NB4 (cell line): ENCODE measurements at regions not wholly inside any gene's neighbourhood (a gene's known extent, or its start where the extent isn't known, plus 50 kb on each side); places are given as distances from the start of the nearest gene placed in this dataset.

Source experiments
- POLR2A ChIP-seq: IDR thresholded peaks from 2 replicates; pipeline ENCODE4 v1.6.1; 2011; ENCODE audit warnings: mild to moderate bottlenecking; ENCODE audit not compliant: insufficient read length; ENCODE audit errors: extremely low read depth
- TF ChIP-seq, protein P1 (sequence below): IDR thresholded peaks from one replicate; pipeline ENCODE4 v1.5.1; 2012; ENCODE audit warnings: low read depth, low read length

DNA sequence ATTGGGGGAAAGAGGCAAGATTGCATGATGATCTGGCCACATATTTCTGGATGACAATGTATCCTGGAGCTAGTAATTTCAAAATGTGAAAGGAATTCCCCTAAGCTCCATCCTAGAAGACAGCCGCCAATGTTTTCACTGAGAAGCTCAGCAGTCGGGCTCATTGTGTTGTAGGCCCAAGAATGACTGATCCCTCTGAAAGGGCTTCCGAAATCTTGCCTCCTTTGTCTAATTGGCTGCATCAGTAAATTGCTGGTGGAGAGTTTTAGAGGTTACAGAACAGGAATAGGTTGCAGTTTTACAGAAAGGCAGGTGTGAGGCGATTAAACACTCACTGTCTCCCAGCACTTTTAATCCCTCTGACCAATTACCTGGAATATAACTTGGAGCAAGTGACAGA lies 464.1 kb upstream of the SALL1 start:
- TF ChIP-seq, protein P1, sequence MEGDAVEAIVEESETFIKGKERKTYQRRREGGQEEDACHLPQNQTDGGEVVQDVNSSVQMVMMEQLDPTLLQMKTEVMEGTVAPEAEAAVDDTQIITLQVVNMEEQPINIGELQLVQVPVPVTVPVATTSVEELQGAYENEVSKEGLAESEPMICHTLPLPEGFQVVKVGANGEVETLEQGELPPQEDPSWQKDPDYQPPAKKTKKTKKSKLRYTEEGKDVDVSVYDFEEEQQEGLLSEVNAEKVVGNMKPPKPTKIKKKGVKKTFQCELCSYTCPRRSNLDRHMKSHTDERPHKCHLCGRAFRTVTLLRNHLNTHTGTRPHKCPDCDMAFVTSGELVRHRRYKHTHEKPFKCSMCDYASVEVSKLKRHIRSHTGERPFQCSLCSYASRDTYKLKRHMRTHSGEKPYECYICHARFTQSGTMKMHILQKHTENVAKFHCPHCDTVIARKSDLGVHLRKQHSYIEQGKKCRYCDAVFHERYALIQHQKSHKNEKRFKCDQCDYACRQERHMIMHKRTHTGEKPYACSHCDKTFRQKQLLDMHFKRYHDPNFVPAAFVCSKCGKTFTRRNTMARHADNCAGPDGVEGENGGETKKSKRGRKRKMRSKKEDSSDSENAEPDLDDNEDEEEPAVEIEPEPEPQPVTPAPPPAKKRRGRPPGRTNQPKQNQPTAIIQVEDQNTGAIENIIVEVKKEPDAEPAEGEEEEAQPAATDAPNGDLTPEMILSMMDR, result no peak
- TF ChIP-seq POLR2A, result no peak
